HepG2 (cell line): ENCODE measurements at regions not wholly inside any gene's neighbourhood (a gene's known extent, or its start where the extent isn't known, plus 50 kb on each side); places are given as distances from the start of the nearest gene placed in this dataset.
"Not testable (repeated sequence)": the region's sequence is repeated elsewhere in the genome, so short reads cannot be mapped to it uniquely, and the experiment has no call there.

Experiments
- ATAC-seq: fragments of 200-7000 bp; cut with Tn5 transposase; 3 replicates; pipeline ENCODE4 v1.9.1; 2020; ENCODE audit warnings: mild to moderate bottlenecking, moderate library complexity
- BruUV-seq: library from RNA; stranded (reverse); fragments of 400-500 nt; replicated peaks from 2 replicates; lab custom pipeline; 2021; lab: Mats Ljungman, UMichigan
- CTCF ChIA-PET: fragments of 300-600 bp; formaldehyde crosslinking; extraction: SDS; loops from one replicate; lab custom pipeline; 2021; ENCODE audit warnings: low total read pairs, inconsistent platforms, low intra/inter-chr PET ratio; lab: Yijun Ruan, JAX
- POLR2A ChIA-PET: fragments of 350-600 bp; sonication (Branson Sonifier 250); formaldehyde crosslinking; loops from one replicate; lab custom pipeline; 2020; ENCODE audit warnings: antibody characterized with exemption, inconsistent platforms; lab: Yijun Ruan, JAX
- DNase-seq: peaks from one replicate; pipeline ENCODE4 v3.0.0-alpha.2; 2015; ENCODE audit warnings: low spot score
- FAIRE-seq: peaks from 3 replicates; lab custom pipeline; 2011; peaks lifted over from hg19 to GRCh38; lab: Jason Lieb, UNC
- H2AFZ ChIP-seq: one replicate; pipeline ENCODE4 v1.6.1; 2011; ENCODE audit warnings: low read length, inconsistent platforms
- H3K27ac ChIP-seq: fragments of 300-600 bp; 3 replicates; pipeline ENCODE4 v1.8.0; 2011; ENCODE audit warnings: mixed run types, mild to moderate bottlenecking, mixed read lengths, low read length, inconsistent platforms; ENCODE audit not compliant: insufficient read depth; ENCODE audit errors: extremely low read length
- H3K27me3 ChIP-seq, 2 experiments: fragments of 200-600 bp in 1 of 2; 2 replicates in 1 of 2; 3 replicates in 1 of 2; pipeline versions ENCODE4 v1.6.0 to v1.8.0; 2011; ENCODE audit warnings: low read length in 2 of 2, mild to moderate bottlenecking in 2 of 2, moderate library complexity in 2 of 2, inconsistent platforms in 1 of 2; ENCODE audit not compliant: insufficient read depth in 2 of 2, control insufficient read depth in 1 of 2
- H3K36me3 ChIP-seq, 2 experiments: fragments of 200-600 bp in 1 of 2; replicated peaks in 1 of 2; 2 replicates in 1 of 2; 3 replicates in 1 of 2; pipeline versions ENCODE4 v1.5.1 to v1.8.0; 2011; ENCODE audit warnings: low read length in 2 of 2, inconsistent platforms in 1 of 2; ENCODE audit not compliant: insufficient read depth in 2 of 2, control insufficient read depth in 1 of 2
- H3K4me1 ChIP-seq: 2 replicates; pipeline ENCODE4 v1.5.1; 2012; ENCODE audit warnings: low read length, inconsistent platforms; ENCODE audit not compliant: insufficient read depth
- H3K4me2 ChIP-seq: 2 replicates; pipeline ENCODE4 v1.6.0; 2011; ENCODE audit warnings: low read depth, low read length, inconsistent platforms
- H3K4me3 ChIP-seq, 3 experiments: fragments of 200-600 bp in 1 of 3; sonication (generic), shearing (Covaris generic) in 1 of 3; replicated peaks in 1 of 3; 2 replicates each; pipeline ENCODE4 v1.5.1; 2011 to 2016; ENCODE audit warnings: low read length in 3 of 3, inconsistent platforms in 2 of 3, low read depth in 2 of 3, mild to moderate bottlenecking in 2 of 3, control low read depth in 1 of 3, mixed read lengths in 1 of 3; ENCODE audit not compliant: insufficient read depth in 1 of 3
- H3K79me2 ChIP-seq: one replicate; pipeline ENCODE4 v1.6.1; 2011; ENCODE audit warnings: low read length, inconsistent platforms; ENCODE audit not compliant: insufficient read depth
- H3K9ac ChIP-seq: 2 replicates; pipeline ENCODE4 v1.6.0; 2011; ENCODE audit warnings: mild to moderate bottlenecking, low read depth, low read length, inconsistent platforms; ENCODE audit not compliant: insufficient read depth
- H3K9me3 ChIP-seq: 2 replicates; pipeline ENCODE4 v1.5.1; 2012; ENCODE audit warnings: mild to moderate bottlenecking, low read length
- H4K20me1 ChIP-seq: 2 replicates; pipeline ENCODE4 v1.6.0; 2011; ENCODE audit warnings: inconsistent platforms, mild to moderate bottlenecking, low read length, moderate library complexity; ENCODE audit not compliant: insufficient read depth
- ATF7 ChIP-seq, 2 experiments: fragments of 450-650 bp in 1 of 2; sonication (generic) in 1 of 2; formaldehyde crosslinking in 1 of 2; IDR thresholded peaks; 2 replicates each; pipeline versions ENCODE4 v1.4.0 to v1.6.1; 2016 to 2020; ENCODE audit warnings: antibody characterized with exemption in 1 of 2, mild to moderate bottlenecking in 1 of 2, missing genetic modification reagents in 1 of 2
- HDAC1 ChIP-seq: sonication (generic); formaldehyde crosslinking; IDR thresholded peaks from 2 replicates; pipeline ENCODE4 v1.5.1; 2020; ENCODE audit warnings: mild to moderate bottlenecking, missing genetic modification reagents
- HOXA5 ChIP-seq: sonication (generic); formaldehyde crosslinking; IDR thresholded peaks from 2 replicates; pipeline ENCODE4 v1.4.0; 2020; ENCODE audit warnings: missing genetic modification reagents
- IRF1 ChIP-seq: sonication (generic); formaldehyde crosslinking; IDR thresholded peaks from 2 replicates; pipeline ENCODE4 v1.4.0; 2020; ENCODE audit warnings: low read depth, mild to moderate bottlenecking, missing genetic modification reagents
- KAT7 ChIP-seq: IDR thresholded peaks from 2 replicates; pipeline ENCODE4 v1.6.1; 2018; ENCODE audit warnings: borderline replicate concordance, missing compliant biosample characterization
- MATR3 ChIP-seq: sonication (generic); formaldehyde crosslinking; IDR thresholded peaks from 2 replicates; pipeline ENCODE4 v1.4.0; 2020; ENCODE audit warnings: missing genetic modification reagents
- MYNN ChIP-seq: sonication (generic); formaldehyde crosslinking; IDR thresholded peaks from 2 replicates; pipeline ENCODE4 v1.4.0; 2020; ENCODE audit warnings: mild to moderate bottlenecking, low read depth, missing genetic modification reagents
- SMAD9 ChIP-seq: sonication (generic); formaldehyde crosslinking; IDR thresholded peaks from 2 replicates; pipeline ENCODE4 v1.5.1; 2020; ENCODE audit warnings: mild to moderate bottlenecking, missing genetic modification reagents
- SP140L ChIP-seq: sonication (generic); formaldehyde crosslinking; IDR thresholded peaks from 2 replicates; pipeline ENCODE4 v1.4.0; 2020; ENCODE audit warnings: missing genetic modification reagents, borderline replicate concordance
- TBP ChIP-seq: sonication (generic); formaldehyde crosslinking; IDR thresholded peaks from 2 replicates; pipeline ENCODE4 v1.5.0; 2020; ENCODE audit warnings: missing genetic modification reagents
- TERF1 ChIP-seq: sonication (generic); formaldehyde crosslinking; IDR thresholded peaks from 2 replicates; pipeline ENCODE4 v1.8.0; 2022; ENCODE audit warnings: mild to moderate bottlenecking, missing genetic modification reagents, moderate library complexity
- ZNF20 ChIP-seq: sonication (generic); formaldehyde crosslinking; IDR thresholded peaks from 2 replicates; pipeline ENCODE4 v1.4.0; 2020; ENCODE audit warnings: mild to moderate bottlenecking, moderate library complexity, missing genetic modification reagents
- ZNF280B ChIP-seq: sonication (generic); formaldehyde crosslinking; IDR thresholded peaks from 2 replicates; pipeline ENCODE4 v1.5.0; 2020; ENCODE audit warnings: missing genetic modification reagents, mild to moderate bottlenecking, borderline replicate concordance
- WGBS: methylation state at CpG from one replicate; pipeline ENCODE4 v1.1.6; 2017; ENCODE audit warnings: low lambda C conversion rate; 5-methylcytosine and 5-hydroxymethylcytosine counted together
- in situ Hi-C: cut with HindIII; loops from 2 replicates; pipeline ENCODE4 v1.10.0; 2017; ENCODE audit warnings: low pct_unique_long_range_greater_than_20kb; ENCODE audit not compliant: extremely low pct_ligation_motif_present
- intact Hi-C: fragments of 100-400 bp; cut with micrococcal nuclease; formaldehyde crosslinking; loops from one replicate; pipeline ENCODE4 v1.10.0; 2022; ENCODE audit not compliant: unreplicated experiment
- TF ChIP-seq, protein P1 (sequence below): sonication (generic); formaldehyde crosslinking; IDR thresholded peaks from 2 replicates; pipeline ENCODE4 v1.5.0; 2020; ENCODE audit warnings: mild to moderate bottlenecking, missing genetic modification reagents

- Histone ChIP-seq H3K4me1 (no peaks in the 10 kb centered on the region), H3K4me2 (no peak overlapping the region), H4K20me1 (no peaks in the 10 kb centered on the region), H3K9me3 (no peaks in the 10 kb centered on the region), H3K36me3 (no peaks in the 10 kb centered on the region), H3K4me3 (no peak overlapping the region), H3K9ac (no peak overlapping the region), H3K27me3 (no peaks in the 10 kb centered on the region), H3K27ac (no peak overlapping the region)
- no peak for ATAC-seq
- FAIRE-seq: no peak
- in situ Hi-C loops: no loop called here
- 38% methylated on average over 5 of the region's 5 CpGs for WGBS
- TF ChIP-seq ZNF20 (CRISPR knock-in tag) (no peak), ZNF280B (CRISPR knock-in tag) (no peak), SMAD9 (no peak), ATF7 (IDR thresholded peaks at IDR 0.05) (no peak), ATF7 (CRISPR knock-in tag; IDR thresholded peaks at IDR 0.05) (no peak), KAT7 (CRISPR knock-in tag) (no peak), SP140L (CRISPR knock-in tag) (no peak), MATR3 (CRISPR knock-in tag) (no peak), HOXA5 (no peak), TBP (CRISPR knock-in tag) (no peak), TERF1 (CRISPR knock-in tag) (no peak), HDAC1 (no peak), IRF1 (CRISPR knock-in tag) (no peak), MYNN (CRISPR knock-in tag) (no peak)
- TF ChIP-seq, protein P1, sequence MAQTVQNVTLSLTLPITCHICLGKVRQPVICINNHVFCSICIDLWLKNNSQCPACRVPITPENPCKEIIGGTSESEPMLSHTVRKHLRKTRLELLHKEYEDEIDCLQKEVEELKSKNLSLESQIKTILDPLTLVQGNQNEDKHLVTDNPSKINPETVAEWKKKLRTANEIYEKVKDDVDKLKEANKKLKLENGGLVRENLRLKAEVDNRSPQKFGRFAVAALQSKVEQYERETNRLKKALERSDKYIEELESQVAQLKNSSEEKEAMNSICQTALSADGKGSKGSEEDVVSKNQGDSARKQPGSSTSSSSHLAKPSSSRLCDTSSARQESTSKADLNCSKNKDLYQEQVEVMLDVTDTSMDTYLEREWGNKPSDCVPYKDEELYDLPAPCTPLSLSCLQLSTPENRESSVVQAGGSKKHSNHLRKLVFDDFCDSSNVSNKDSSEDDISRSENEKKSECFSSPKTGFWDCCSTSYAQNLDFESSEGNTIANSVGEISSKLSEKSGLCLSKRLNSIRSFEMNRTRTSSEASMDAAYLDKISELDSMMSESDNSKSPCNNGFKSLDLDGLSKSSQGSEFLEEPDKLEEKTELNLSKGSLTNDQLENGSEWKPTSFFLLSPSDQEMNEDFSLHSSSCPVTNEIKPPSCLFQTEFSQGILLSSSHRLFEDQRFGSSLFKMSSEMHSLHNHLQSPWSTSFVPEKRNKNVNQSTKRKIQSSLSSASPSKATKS: no peak
- TF ChIP-seq, all 625 proteins: peak for 0
- no peak for DNase-seq
- no peaks in the 10 kb centered on the region for H3K79me2 ChIP-seq
- no TSS peak for BruUV-seq
- CTCF ChIA-PET: no interaction called here
- H2AFZ ChIP-seq: no peak overlapping the region
- POLR2A ChIA-PET: no interaction called here
- intact Hi-C loops: no loop called here
Measured at GRCh38 chr5:163261647-163262269, 175.6 kb upstream of the CCNG1 start.

GRCh38 chr5:163266249-163266648 lies 171.1 kb upstream of the CCNG1 start:
- H3K79me2 ChIP-seq, POLR2A ChIA-PET, H3K36me3 ChIP-seq, H2AFZ ChIP-seq, H4K20me1 ChIP-seq, CTCF ChIA-PET, DNase-seq, in situ Hi-C loops, H3K4me3 ChIP-seq, H3K27ac ChIP-seq, ATAC-seq, H3K27me3 ChIP-seq, BruUV-seq, H3K4me2 ChIP-seq, H3K9me3 ChIP-seq, intact Hi-C loops, H3K4me1 ChIP-seq, H3K9ac ChIP-seq, FAIRE-seq: not testable (repeated sequence)
- WGBS: 12% methylated on average over 5 of the region's 5 CpGs
